ENCODE measurements at regions not wholly inside any gene's neighbourhood (a gene's known extent, or its start where the extent isn't known, plus 50 kb on each side); places are given as distances from the start of the nearest gene placed in this dataset.

DNA sequence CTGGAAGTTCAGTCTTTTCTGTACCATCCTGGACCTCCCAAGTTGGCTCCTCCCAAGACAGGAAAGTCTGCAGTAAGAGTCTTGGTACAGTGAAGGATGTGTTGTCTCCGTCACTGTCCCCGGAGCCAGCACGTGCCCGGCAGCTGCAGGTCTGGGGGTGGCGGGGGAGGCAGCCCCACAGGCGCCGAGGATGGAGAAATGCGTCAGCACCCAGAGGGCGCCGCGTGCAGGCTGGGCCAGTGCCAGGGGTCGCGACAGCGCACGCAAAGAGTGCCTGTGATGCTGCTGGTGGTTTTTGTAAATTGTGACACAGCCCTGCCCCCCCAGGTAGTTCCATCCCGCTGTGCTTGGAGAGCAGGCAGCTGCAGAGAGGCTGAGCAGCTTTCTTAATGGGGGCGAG, 1200.5 kb downstream of the BRD1 start (continued):
- TF ChIP-seq, protein P1, sequence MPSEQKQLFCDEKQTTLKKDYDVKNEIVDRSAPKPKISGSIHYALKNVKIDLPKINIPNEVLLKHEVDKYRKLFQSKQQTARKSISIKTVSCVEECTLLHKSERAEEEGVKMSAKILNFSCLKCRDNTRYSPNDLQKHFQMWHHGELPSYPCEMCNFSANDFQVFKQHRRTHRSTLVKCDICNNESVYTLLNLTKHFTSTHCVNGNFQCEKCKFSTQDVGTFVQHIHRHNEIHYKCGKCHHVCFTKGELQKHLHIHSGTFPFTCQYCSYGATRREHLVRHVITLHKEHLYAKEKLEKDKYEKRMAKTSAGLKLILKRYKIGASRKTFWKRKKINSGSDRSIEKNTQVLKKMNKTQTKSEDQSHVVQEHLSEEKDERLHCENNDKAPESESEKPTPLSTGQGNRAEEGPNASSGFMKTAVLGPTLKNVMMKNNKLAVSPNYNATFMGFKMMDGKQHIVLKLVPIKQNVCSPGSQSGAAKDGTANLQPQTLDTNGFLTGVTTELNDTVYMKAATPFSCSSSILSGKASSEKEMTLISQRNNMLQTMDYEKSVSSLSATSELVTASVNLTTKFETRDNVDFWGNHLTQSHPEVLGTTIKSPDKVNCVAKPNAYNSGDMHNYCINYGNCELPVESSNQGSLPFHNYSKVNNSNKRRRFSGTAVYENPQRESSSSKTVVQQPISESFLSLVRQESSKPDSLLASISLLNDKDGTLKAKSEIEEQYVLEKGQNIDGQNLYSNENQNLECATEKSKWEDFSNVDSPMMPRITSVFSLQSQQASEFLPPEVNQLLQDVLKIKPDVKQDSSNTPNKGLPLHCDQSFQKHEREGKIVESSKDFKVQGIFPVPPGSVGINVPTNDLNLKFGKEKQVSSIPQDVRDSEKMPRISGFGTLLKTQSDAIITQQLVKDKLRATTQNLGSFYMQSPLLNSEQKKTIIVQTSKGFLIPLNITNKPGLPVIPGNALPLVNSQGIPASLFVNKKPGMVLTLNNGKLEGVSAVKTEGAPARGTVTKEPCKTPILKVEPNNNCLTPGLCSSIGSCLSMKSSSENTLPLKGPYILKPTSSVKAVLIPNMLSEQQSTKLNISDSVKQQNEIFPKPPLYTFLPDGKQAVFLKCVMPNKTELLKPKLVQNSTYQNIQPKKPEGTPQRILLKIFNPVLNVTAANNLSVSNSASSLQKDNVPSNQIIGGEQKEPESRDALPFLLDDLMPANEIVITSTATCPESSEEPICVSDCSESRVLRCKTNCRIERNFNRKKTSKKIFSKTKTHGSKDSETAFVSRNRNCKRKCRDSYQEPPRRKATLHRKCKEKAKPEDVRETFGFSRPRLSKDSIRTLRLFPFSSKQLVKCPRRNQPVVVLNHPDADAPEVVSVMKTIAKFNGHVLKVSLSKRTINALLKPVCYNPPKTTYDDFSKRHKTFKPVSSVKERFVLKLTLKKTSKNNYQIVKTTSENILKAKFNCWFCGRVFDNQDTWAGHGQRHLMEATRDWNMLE (tag by site-specific recombination; conservative IDR thresholded peaks at IDR 0.05; ENCODE audit: low read depth) = no peak
- TF ChIP-seq GLIS1 (tag by site-specific recombination; IDR thresholded peaks at IDR 0.05) (peak; percentile 71), KLF10 (tag by site-specific recombination; IDR thresholded peaks at IDR 0.05) (no peak), ZIC2 (tag by site-specific recombination; IDR thresholded peaks at IDR 0.05) (peak; percentile 88)
- TF ChIP-seq, protein P2, sequence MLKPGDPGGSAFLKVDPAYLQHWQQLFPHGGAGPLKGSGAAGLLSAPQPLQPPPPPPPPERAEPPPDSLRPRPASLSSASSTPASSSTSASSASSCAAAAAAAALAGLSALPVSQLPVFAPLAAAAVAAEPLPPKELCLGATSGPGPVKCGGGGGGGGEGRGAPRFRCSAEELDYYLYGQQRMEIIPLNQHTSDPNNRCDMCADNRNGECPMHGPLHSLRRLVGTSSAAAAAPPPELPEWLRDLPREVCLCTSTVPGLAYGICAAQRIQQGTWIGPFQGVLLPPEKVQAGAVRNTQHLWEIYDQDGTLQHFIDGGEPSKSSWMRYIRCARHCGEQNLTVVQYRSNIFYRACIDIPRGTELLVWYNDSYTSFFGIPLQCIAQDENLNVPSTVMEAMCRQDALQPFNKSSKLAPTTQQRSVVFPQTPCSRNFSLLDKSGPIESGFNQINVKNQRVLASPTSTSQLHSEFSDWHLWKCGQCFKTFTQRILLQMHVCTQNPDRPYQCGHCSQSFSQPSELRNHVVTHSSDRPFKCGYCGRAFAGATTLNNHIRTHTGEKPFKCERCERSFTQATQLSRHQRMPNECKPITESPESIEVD (tag by site-specific recombination; IDR thresholded peaks at IDR 0.05) = no peak

DNA sequence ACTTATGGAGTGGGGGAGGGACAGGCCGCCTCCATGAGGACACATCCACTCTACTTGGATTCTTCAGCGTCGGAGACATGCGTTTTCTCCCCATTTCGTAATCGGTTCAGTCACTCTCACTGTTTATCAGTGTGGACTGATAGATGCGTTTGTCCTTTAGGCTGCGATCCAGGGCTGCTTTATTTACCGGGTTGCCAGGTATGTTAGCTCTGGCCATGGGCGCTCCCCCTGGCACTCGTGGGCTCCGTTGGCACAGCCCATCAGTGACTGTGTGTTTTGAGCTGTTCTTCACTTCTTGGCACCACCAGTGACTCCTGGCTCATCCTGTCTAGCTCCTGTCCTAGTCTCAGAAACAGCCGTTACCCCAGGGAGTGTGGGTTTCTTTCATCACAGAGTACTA, 1203.3 kb downstream of the BRD1 start:
- H3K4me1 ChIP-seq (ENCODE audit: control insufficient read depth, insufficient read depth, low read length) = no peaks in the 10 kb centered on the region; the same call in 1 of the 2 replicates
- POLR2A ChIA-PET = no interaction called here
- TF ChIP-seq KLF8 (tag by site-specific recombination; IDR thresholded peaks at IDR 0.05) (no peak), ZNF140 (tag by site-specific recombination; IDR thresholded peaks at IDR 0.05) (no peak), ZNF155 (tag by site-specific recombination; IDR thresholded peaks at IDR 0.05) (no peak), ZNF549 (tag by site-specific recombination; IDR thresholded peaks at IDR 0.05) (no peak), ZNF654 (tag by site-specific recombination; IDR thresholded peaks at IDR 0.05; ENCODE audit: low read depth) (no peak)
- TF ChIP-seq, protein P3, sequence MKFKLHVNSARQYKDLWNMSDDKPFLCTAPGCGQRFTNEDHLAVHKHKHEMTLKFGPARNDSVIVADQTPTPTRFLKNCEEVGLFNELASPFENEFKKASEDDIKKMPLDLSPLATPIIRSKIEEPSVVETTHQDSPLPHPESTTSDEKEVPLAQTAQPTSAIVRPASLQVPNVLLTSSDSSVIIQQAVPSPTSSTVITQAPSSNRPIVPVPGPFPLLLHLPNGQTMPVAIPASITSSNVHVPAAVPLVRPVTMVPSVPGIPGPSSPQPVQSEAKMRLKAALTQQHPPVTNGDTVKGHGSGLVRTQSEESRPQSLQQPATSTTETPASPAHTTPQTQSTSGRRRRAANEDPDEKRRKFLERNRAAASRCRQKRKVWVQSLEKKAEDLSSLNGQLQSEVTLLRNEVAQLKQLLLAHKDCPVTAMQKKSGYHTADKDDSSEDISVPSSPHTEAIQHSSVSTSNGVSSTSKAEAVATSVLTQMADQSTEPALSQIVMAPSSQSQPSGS (tag by site-specific recombination; IDR thresholded peaks at IDR 0.05; ENCODE audit: low read depth) = no peak
- TF ChIP-seq, protein P4, sequence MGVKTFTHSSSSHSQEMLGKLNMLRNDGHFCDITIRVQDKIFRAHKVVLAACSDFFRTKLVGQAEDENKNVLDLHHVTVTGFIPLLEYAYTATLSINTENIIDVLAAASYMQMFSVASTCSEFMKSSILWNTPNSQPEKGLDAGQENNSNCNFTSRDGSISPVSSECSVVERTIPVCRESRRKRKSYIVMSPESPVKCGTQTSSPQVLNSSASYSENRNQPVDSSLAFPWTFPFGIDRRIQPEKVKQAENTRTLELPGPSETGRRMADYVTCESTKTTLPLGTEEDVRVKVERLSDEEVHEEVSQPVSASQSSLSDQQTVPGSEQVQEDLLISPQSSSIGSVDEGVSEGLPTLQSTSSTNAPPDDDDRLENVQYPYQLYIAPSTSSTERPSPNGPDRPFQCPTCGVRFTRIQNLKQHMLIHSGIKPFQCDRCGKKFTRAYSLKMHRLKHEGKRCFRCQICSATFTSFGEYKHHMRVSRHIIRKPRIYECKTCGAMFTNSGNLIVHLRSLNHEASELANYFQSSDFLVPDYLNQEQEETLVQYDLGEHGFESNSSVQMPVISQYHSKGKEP (tag by site-specific recombination; IDR thresholded peaks at IDR 0.05) = no peak
- TF ChIP-seq, protein P5, sequence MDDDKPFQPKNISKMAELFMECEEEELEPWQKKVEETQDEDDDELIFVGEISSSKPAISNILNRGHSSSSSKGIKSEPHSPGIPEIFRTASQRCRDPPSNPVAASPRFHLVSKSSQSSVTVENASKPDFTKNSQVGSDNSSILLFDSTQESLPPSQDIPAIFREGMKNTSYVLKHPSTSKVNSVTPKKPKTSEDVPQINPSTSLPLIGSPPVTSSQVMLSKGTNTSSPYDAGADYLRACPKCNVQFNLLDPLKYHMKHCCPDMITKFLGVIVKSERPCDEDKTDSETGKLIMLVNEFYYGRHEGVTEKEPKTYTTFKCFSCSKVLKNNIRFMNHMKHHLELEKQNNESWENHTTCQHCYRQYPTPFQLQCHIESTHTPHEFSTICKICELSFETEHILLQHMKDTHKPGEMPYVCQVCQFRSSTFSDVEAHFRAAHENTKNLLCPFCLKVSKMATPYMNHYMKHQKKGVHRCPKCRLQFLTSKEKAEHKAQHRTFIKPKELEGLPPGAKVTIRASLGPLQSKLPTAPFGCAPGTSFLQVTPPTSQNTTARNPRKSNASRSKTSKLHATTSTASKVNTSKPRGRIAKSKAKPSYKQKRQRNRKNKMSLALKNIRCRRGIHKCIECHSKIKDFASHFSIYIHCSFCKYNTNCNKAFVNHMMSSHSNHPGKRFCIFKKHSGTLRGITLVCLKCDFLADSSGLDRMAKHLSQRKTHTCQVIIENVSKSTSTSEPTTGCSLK (tag by site-specific recombination; IDR thresholded peaks at IDR 0.05) = no peak
- TF ChIP-seq, protein P6, sequence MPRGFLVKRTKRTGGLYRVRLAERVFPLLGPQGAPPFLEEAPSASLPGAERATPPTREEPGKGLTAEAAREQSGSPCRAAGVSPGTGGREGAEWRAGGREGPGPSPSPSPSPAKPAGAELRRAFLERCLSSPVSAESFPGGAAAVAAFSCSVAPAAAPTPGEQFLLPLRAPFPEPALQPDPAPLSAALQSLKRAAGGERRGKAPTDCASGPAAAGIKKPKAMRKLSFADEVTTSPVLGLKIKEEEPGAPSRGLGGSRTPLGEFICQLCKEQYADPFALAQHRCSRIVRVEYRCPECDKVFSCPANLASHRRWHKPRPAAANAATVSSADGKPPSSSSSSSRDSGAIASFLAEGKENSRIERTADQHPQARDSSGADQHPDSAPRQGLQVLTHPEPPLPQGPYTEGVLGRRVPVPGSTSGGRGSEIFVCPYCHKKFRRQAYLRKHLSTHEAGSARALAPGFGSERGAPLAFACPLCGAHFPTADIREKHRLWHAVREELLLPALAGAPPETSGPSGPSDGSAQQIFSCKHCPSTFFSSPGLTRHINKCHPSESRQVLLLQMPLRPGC (tag by site-specific recombination; IDR thresholded peaks at IDR 0.05) = no peak
- TF ChIP-seq, protein P7, sequence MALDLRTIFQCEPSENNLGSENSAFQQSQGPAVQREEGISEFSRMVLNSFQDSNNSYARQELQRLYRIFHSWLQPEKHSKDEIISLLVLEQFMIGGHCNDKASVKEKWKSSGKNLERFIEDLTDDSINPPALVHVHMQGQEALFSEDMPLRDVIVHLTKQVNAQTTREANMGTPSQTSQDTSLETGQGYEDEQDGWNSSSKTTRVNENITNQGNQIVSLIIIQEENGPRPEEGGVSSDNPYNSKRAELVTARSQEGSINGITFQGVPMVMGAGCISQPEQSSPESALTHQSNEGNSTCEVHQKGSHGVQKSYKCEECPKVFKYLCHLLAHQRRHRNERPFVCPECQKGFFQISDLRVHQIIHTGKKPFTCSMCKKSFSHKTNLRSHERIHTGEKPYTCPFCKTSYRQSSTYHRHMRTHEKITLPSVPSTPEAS (tag by site-specific recombination; IDR thresholded peaks at IDR 0.05) = no peak
- no peaks in the 10 kb centered on the region for H3K9me3 ChIP-seq (ENCODE audit: control insufficient read depth, insufficient read depth, low read depth, low read length)
- CTCF ChIA-PET = no interaction called here
- H3K36me3 ChIP-seq (ENCODE audit: control insufficient read depth in 2 of 2, insufficient read depth in 1 of 2, low read length in 2 of 2) = no peaks in the 10 kb centered on the region
- no peak overlapping the region for H3K27ac ChIP-seq (ENCODE audit: extremely low read depth, low read depth, low read length)
- no peak overlapping the region for H3K4me3 ChIP-seq (ENCODE audit: low read depth, low read length)
